ENCODE measurements at regions not wholly inside any gene's neighbourhood (a gene's known extent, or its start where the extent isn't known, plus 50 kb on each side); places are given as distances from the start of the nearest gene placed in this dataset.

GRCh38 chr3:166422556-166422955 is 585.3 kb upstream of the BCHE start:
- no peak for DNase-seq (ENCODE audit: extremely low spot score)
- POLR2A ChIA-PET, result no interaction called here
- no peak for TF ChIP-seq FOXK2 (IDR thresholded peaks at IDR 0.05)
- no peak for TF ChIP-seq TARDBP (IDR thresholded peaks at IDR 0.05)
- TF ChIP-seq CTBP1 (IDR thresholded peaks at IDR 0.05; ENCODE audit: borderline replicate concordance), result no peak
- TF ChIP-seq SUZ12 (IDR thresholded peaks at IDR 0.05), result no peak
- no peak for TF ChIP-seq ELF4 (IDR thresholded peaks at IDR 0.05)
- no peak for TF ChIP-seq NFRKB (IDR thresholded peaks at IDR 0.05)
- no peak for TF ChIP-seq SP1 (IDR thresholded peaks at IDR 0.05)
- TF ChIP-seq BHLHE40 (IDR thresholded peaks at IDR 0.05; ENCODE audit: borderline replicate concordance), result no peak
- no peak for TF ChIP-seq ZNF384 (IDR thresholded peaks at IDR 0.05)
- TF ChIP-seq L3MBTL2 (conservative IDR thresholded peaks at IDR 0.05), result no peak
- no peak for TF ChIP-seq FOXA1 (IDR thresholded peaks at IDR 0.05)
- TF ChIP-seq HDGF (IDR thresholded peaks at IDR 0.05; ENCODE audit: borderline replicate concordance), result no peak
- no peak for TF ChIP-seq LEF1 (IDR thresholded peaks at IDR 0.05; ENCODE audit: borderline replicate concordance)
- TF ChIP-seq ARNT (IDR thresholded peaks at IDR 0.05), result no peak
- TF ChIP-seq FOXM1 (IDR thresholded peaks at IDR 0.05; ENCODE audit: borderline replicate concordance), result no peak
- TF ChIP-seq PKNOX1 (IDR thresholded peaks at IDR 0.05), result no peak
- CTCF ChIA-PET, result no interaction called here

GRCh38 chr3:166420071-166420470 is 582.8 kb upstream of the BCHE start:
- TF ChIP-seq SP1 (IDR thresholded peaks at IDR 0.05) (no peak), BHLHE40 (IDR thresholded peaks at IDR 0.05; ENCODE audit: borderline replicate concordance) (no peak), FOXA1 (IDR thresholded peaks at IDR 0.05) (no peak), FOXM1 (IDR thresholded peaks at IDR 0.05; ENCODE audit: borderline replicate concordance) (no peak), ARNT (IDR thresholded peaks at IDR 0.05) (no peak), SUZ12 (IDR thresholded peaks at IDR 0.05) (no peak), FOXK2 (IDR thresholded peaks at IDR 0.05) (no peak), LEF1 (IDR thresholded peaks at IDR 0.05; ENCODE audit: borderline replicate concordance) (no peak)
- ChIA-PET CTCF (no interaction called here), POLR2A (no interaction called here)
- no peak for DNase-seq (ENCODE audit: extremely low spot score)

- POLR2A ChIA-PET, result no interaction called here
- CTCF ChIA-PET, result no interaction called here
- DNase-seq (ENCODE audit: extremely low spot score), result no peak
- TF ChIP-seq L3MBTL2 (conservative IDR thresholded peaks at IDR 0.05), result no peak
- no peak for TF ChIP-seq SUZ12 (IDR thresholded peaks at IDR 0.05)
- no peak for TF ChIP-seq ARNT (IDR thresholded peaks at IDR 0.05)
- TF ChIP-seq FOXA1 (IDR thresholded peaks at IDR 0.05), result no peak
- TF ChIP-seq FOXM1 (IDR thresholded peaks at IDR 0.05; ENCODE audit: borderline replicate concordance), result no peak
- no peak for TF ChIP-seq HDGF (IDR thresholded peaks at IDR 0.05; ENCODE audit: borderline replicate concordance)
- no peak for TF ChIP-seq SP1 (IDR thresholded peaks at IDR 0.05)
- TF ChIP-seq PKNOX1 (IDR thresholded peaks at IDR 0.05), result no peak
- no peak for TF ChIP-seq LEF1 (IDR thresholded peaks at IDR 0.05; ENCODE audit: borderline replicate concordance)
Observed at GRCh38 chr3:166405896-166406295, 568.7 kb upstream of the BCHE start.

GRCh38 chr3:166405465-166405864 is 568.2 kb upstream of the BCHE start:
- no peak for TF ChIP-seq LEF1 (IDR thresholded peaks at IDR 0.05; ENCODE audit: borderline replicate concordance)
- TF ChIP-seq L3MBTL2 (conservative IDR thresholded peaks at IDR 0.05), result no peak
- no peak for TF ChIP-seq NFRKB (IDR thresholded peaks at IDR 0.05)
- no peak for TF ChIP-seq SUZ12 (IDR thresholded peaks at IDR 0.05)
- no peak for TF ChIP-seq ELF4 (IDR thresholded peaks at IDR 0.05)
- TF ChIP-seq HDGF (IDR thresholded peaks at IDR 0.05; ENCODE audit: borderline replicate concordance), result no peak
- TF ChIP-seq SP1 (IDR thresholded peaks at IDR 0.05), result no peak
- no peak for TF ChIP-seq FOXA1 (IDR thresholded peaks at IDR 0.05)
- TF ChIP-seq PKNOX1 (IDR thresholded peaks at IDR 0.05), result no peak
- TF ChIP-seq ZNF384 (IDR thresholded peaks at IDR 0.05), result no peak
- TF ChIP-seq FOXK2 (IDR thresholded peaks at IDR 0.05), result no peak
- no peak for TF ChIP-seq FOXM1 (IDR thresholded peaks at IDR 0.05; ENCODE audit: borderline replicate concordance)
- ChIA-PET CTCF (no interaction called here), POLR2A (no interaction called here)
- DNase-seq (ENCODE audit: extremely low spot score), result no peak

GRCh38 chr3:166390303-166390702 is 553.1 kb upstream of the BCHE start:
- no peak for DNase-seq (ENCODE audit: extremely low spot score)
- TF ChIP-seq BHLHE40 (IDR thresholded peaks at IDR 0.05; ENCODE audit: borderline replicate concordance) (no peak), ZNF384 (IDR thresholded peaks at IDR 0.05) (no peak), L3MBTL2 (conservative IDR thresholded peaks at IDR 0.05) (no peak), NFRKB (IDR thresholded peaks at IDR 0.05) (no peak), FOXM1 (IDR thresholded peaks at IDR 0.05; ENCODE audit: borderline replicate concordance) (no peak), SP1 (IDR thresholded peaks at IDR 0.05) (no peak), LEF1 (IDR thresholded peaks at IDR 0.05; ENCODE audit: borderline replicate concordance) (no peak), PKNOX1 (IDR thresholded peaks at IDR 0.05) (no peak), ELF4 (IDR thresholded peaks at IDR 0.05) (no peak), ARNT (IDR thresholded peaks at IDR 0.05) (no peak)
- ChIA-PET POLR2A (no interaction called here), CTCF (no interaction called here)

- no peak for TF ChIP-seq ZNF384 (IDR thresholded peaks at IDR 0.05)
- TF ChIP-seq PKNOX1 (IDR thresholded peaks at IDR 0.05), result no peak
- no peak for TF ChIP-seq FOXK2 (IDR thresholded peaks at IDR 0.05)
- no peak for TF ChIP-seq SUZ12 (IDR thresholded peaks at IDR 0.05)
- TF ChIP-seq HDGF (IDR thresholded peaks at IDR 0.05; ENCODE audit: borderline replicate concordance), result no peak
- ChIA-PET POLR2A (no interaction called here), CTCF (no interaction called here)
- DNase-seq (ENCODE audit: extremely low spot score), result no peak
Observed at GRCh38 chr3:166388321-166388720, 551.1 kb upstream of the BCHE start.
